ENCODE measurements at regions not wholly inside any gene's neighbourhood (a gene's known extent, or its start where the extent isn't known, plus 50 kb on each side); places are given as distances from the start of the nearest gene placed in this dataset.

- SMC1A ChIA-PET (ENCODE audit: uncharacterized antibody, unreplicated experiment) = interaction anchor here (0.6 kb wide), 1 partner anchor 66 kb away, joined by 3 read pairs; no protein-coding TSS in a partner anchor
- Histone ChIP-seq H3K27me3 (replicated peaks in 1 of 2; ENCODE audit: control insufficient read depth in 2 of 2, insufficient read depth in 2 of 2, low read length in 1 of 2) (no peaks in the 10 kb centered on the region; a peak in 2 of 4 replicates), H3K4me1 (ENCODE audit: control insufficient read depth, insufficient read depth, low read length) (no peaks in the 10 kb centered on the region), H3K4me3 (no peak overlapping the region), H3K36me3 (ENCODE audit: control insufficient read depth in 2 of 2, insufficient read depth in 2 of 2, low read length in 1 of 2) (no peaks in the 10 kb centered on the region), H3K4me2 (ENCODE audit: control insufficient read depth, insufficient read depth) (no peak overlapping the region), H4K20me1 (ENCODE audit: control insufficient read depth, insufficient read depth) (no peaks in the 10 kb centered on the region), H3K27ac (ENCODE audit: control insufficient read depth, insufficient read depth) (no peak overlapping the region), H2AFZ (ENCODE audit: control insufficient read depth, low read depth, low read length) (no peak overlapping the region), H3K79me2 (ENCODE audit: control insufficient read depth, insufficient read depth, low read length) (no peaks in the 10 kb centered on the region), H3K9me3 (replicated peaks; ENCODE audit: control insufficient read depth, insufficient read depth, low read length) (no peaks in the 10 kb centered on the region), H3K9ac (ENCODE audit: control insufficient read depth, insufficient read depth, low read length) (no peak overlapping the region)
- RAD21 ChIA-PET (ENCODE audit: unreplicated experiment) = no interaction called here
- POLR2A ChIA-PET = no interaction called here
- no peak for ATAC-seq
- BruUV-seq (replicated peaks) = no TSS peak
- no peak for FAIRE-seq
- TF ChIP-seq PAX8 (IDR thresholded peaks at IDR 0.05) (no peak), RUNX3 (IDR thresholded peaks at IDR 0.05; ENCODE audit: low read length) (no peak), CBX3 (IDR thresholded peaks at IDR 0.05; ENCODE audit: borderline replicate concordance, low read depth) (no peak), IKZF1 (conservative IDR thresholded peaks at IDR 0.05) (no peak), ZBTB33 (IDR thresholded peaks at IDR 0.05) (no peak), ZNF622 (IDR thresholded peaks at IDR 0.05) (no peak)
- TF ChIP-seq, protein P1, sequence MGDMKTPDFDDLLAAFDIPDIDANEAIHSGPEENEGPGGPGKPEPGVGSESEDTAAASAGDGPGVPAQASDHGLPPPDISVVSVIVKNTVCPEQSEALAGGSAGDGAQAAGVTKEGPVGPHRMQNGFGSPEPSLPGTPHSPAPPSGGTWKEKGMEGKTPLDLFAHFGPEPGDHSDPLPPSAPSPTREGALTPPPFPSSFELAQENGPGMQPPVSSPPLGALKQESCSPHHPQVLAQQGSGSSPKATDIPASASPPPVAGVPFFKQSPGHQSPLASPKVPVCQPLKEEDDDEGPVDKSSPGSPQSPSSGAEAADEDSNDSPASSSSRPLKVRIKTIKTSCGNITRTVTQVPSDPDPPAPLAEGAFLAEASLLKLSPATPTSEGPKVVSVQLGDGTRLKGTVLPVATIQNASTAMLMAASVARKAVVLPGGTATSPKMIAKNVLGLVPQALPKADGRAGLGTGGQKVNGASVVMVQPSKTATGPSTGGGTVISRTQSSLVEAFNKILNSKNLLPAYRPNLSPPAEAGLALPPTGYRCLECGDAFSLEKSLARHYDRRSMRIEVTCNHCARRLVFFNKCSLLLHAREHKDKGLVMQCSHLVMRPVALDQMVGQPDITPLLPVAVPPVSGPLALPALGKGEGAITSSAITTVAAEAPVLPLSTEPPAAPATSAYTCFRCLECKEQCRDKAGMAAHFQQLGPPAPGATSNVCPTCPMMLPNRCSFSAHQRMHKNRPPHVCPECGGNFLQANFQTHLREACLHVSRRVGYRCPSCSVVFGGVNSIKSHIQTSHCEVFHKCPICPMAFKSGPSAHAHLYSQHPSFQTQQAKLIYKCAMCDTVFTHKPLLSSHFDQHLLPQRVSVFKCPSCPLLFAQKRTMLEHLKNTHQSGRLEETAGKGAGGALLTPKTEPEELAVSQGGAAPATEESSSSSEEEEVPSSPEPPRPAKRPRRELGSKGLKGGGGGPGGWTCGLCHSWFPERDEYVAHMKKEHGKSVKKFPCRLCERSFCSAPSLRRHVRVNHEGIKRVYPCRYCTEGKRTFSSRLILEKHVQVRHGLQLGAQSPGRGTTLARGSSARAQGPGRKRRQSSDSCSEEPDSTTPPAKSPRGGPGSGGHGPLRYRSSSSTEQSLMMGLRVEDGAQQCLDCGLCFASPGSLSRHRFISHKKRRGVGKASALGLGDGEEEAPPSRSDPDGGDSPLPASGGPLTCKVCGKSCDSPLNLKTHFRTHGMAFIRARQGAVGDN (IDR thresholded peaks at IDR 0.05) = no peak
- CTCF ChIA-PET = no interaction called here
- in situ Hi-C loops (cut with MboI) (no loop called here), intact Hi-C loops (cut with micrococcal nuclease; ENCODE audit: unreplicated experiment) (no loop called here)
- no peak for DNase-seq (ENCODE audit: low read depth, low spot score)
- 3% methylated on average over 2 of the region's 2 CpGs for WGBS (ENCODE audit: insufficient coverage, insufficient replicate concordance, low lambda C conversion rate, missing lambda C conversion rate)
Observed at GRCh38 chr1:29409616-29410015, 173.3 kb downstream of the PTPRU start.
